GM12873 (cell line): ENCODE measurements at regions not wholly inside any gene's neighbourhood (a gene's known extent, or its start where the extent isn't known, plus 50 kb on each side); places are given as distances from the start of the nearest gene placed in this dataset.

Experiments
- CTCF ChIP-seq: IDR thresholded peaks from 2 replicates; pipeline ENCODE4 v1.5.1; 2012; ENCODE audit warnings: low read depth, mild to moderate bottlenecking, moderate library complexity, low read length, control low read depth; ENCODE audit not compliant: insufficient read depth; ENCODE audit errors: missing control alignments

- TF ChIP-seq CTCF: no peak
These were observed 363.6 kb upstream of the CAMK1G start for GRCh38 chr1:209219791-209220524.

GRCh38 chr1:209222826-209223225, 360.7 kb upstream of the CAMK1G start:
- no peak for TF ChIP-seq CTCF

GRCh38 chr1:209223791-209224190, 359.7 kb upstream of the CAMK1G start:
- no peak for TF ChIP-seq CTCF

GRCh38 chr1:209224886-209225285, 358.6 kb upstream of the CAMK1G start:
- TF ChIP-seq CTCF: no peak

GRCh38 chr1:209227171-209227570, 356.3 kb upstream of the CAMK1G start:
- TF ChIP-seq CTCF: no peak

GRCh38 chr1:209227941-209228340, 355.6 kb upstream of the CAMK1G start:
- TF ChIP-seq CTCF: no peak

- no peak for TF ChIP-seq CTCF
These were observed 353.9 kb upstream of the CAMK1G start for GRCh38 chr1:209229494-209230061.
